Activated B cell treated with CpG ODN at 0.5 μM for 24 hours (primary cell): ENCODE measurements at regions not wholly inside any gene's neighbourhood (a gene's known extent, or its start where the extent isn't known, plus 50 kb on each side); places are given as distances from the start of the nearest gene placed in this dataset.

Experiments
- ATAC-seq: fragments of 200-7000 bp; cut with Tn5 transposase; one replicate; pipeline ENCODE4 v1.10.0; 2021; ENCODE audit warnings: low read depth, mild to moderate bottlenecking, moderate library complexity
- CTCF ChIA-PET: fragments of 350-600 bp; sonication (Branson Sonifier 250); formaldehyde crosslinking; loops from one replicate; lab custom pipeline; 2021; ENCODE audit warnings: antibody characterized with exemption; lab: Charles Lee
- POLR2A ChIA-PET: fragments of 350-600 bp; sonication (Branson Sonifier 250); formaldehyde crosslinking; loops from one replicate; lab custom pipeline; 2021; ENCODE audit warnings: antibody characterized with exemption; lab: Charles Lee
- DNase-seq: peaks from one replicate; pipeline ENCODE4 v3.0.0; 2022
- H3K27ac Mint-ChIP-seq: one replicate; pipeline ENCODE4 v1.8.0; 2020; ENCODE audit warnings: mixed read lengths
- H3K27me3 Mint-ChIP-seq: one replicate; pipeline ENCODE4 v1.8.0; 2021; ENCODE audit warnings: mixed read lengths
- H3K36me3 Mint-ChIP-seq: one replicate; pipeline ENCODE4 v1.8.0; 2021; ENCODE audit warnings: low read depth, mixed read lengths
- H3K4me1 Mint-ChIP-seq: one replicate; pipeline ENCODE4 v1.8.0; 2021; ENCODE audit warnings: mixed read lengths
- H3K4me3 Mint-ChIP-seq: one replicate; pipeline ENCODE4 v1.8.0; 2020; ENCODE audit warnings: mild to moderate bottlenecking, mixed read lengths
- H3K9me3 Mint-ChIP-seq: one replicate; pipeline ENCODE4 v1.8.0; 2020; ENCODE audit warnings: mixed read lengths
- CTCF ChIP-seq: fragments of 200-600 bp; IDR thresholded peaks from one replicate; pipeline ENCODE4 v1.8.0; 2022; ENCODE audit warnings: antibody characterized with exemption, mild to moderate bottlenecking
- intact Hi-C: fragments of 100-400 bp; cut with micrococcal nuclease; formaldehyde crosslinking; loops from one replicate; pipeline ENCODE4 v1.15.1; 2024

- Mint-ChIP-seq H3K27me3 (peaks cover 20% of the 10 kb centered on the region), H3K36me3 (no peaks in the 10 kb centered on the region), H3K27ac (no peak overlapping the region), H3K4me1 (no peaks in the 10 kb centered on the region), H3K4me3 (no peak overlapping the region), H3K9me3 (peaks cover 7% of the 10 kb centered on the region)
- no peak for DNase-seq
- intact Hi-C loops, result no loop called here
- no peak for TF ChIP-seq CTCF
- ChIA-PET CTCF (no interaction called here), POLR2A (no interaction called here)
- no peak for ATAC-seq
These were observed 146.6 kb downstream of the ANKRD60 start for GRCh38 chr20:58081846-58082245.

GRCh38 chr20:58078741-58079522 is 149.5 kb downstream of the ANKRD60 start:
- intact Hi-C loops, result no loop called here
- Mint-ChIP-seq H3K27ac (no peak overlapping the region), H3K4me3 (no peak overlapping the region), H3K4me1 (peaks cover 7% of the 10 kb centered on the region), H3K36me3 (no peaks in the 10 kb centered on the region), H3K9me3 (peaks cover 7% of the 10 kb centered on the region), H3K27me3 (peaks cover 28% of the 10 kb centered on the region)
- DNase-seq, result no peak
- no peak for ATAC-seq
- no peak for TF ChIP-seq CTCF
- POLR2A ChIA-PET, result no interaction called here
- CTCF ChIA-PET, result no interaction called here

- peaks cover 7% of the 10 kb centered on the region for H3K9me3 Mint-ChIP-seq
- H3K4me3 Mint-ChIP-seq, result no peak overlapping the region
- TF ChIP-seq CTCF, result no peak
- POLR2A ChIA-PET, result no interaction called here
- H3K27me3 Mint-ChIP-seq, result peaks cover 36% of the 10 kb centered on the region
- ATAC-seq, result no peak
- H3K27ac Mint-ChIP-seq, result no peak overlapping the region
- H3K36me3 Mint-ChIP-seq, result no peaks in the 10 kb centered on the region
- no peak for DNase-seq
- CTCF ChIA-PET, result interaction anchor here (1.1 kb wide), 1 partner anchor 9 kb away, joined by 3 read pairs; no protein-coding TSS in a partner anchor
- H3K4me1 Mint-ChIP-seq, result peaks cover 7% of the 10 kb centered on the region
- intact Hi-C loops, result no loop called here
These were observed 151.2 kb downstream of the ANKRD60 start for GRCh38 chr20:58077282-58077681.

GRCh38 chr20:58076405-58076804 is 152.0 kb downstream of the ANKRD60 start:
- ChIA-PET POLR2A (no interaction called here), CTCF (interaction anchor here (1.1 kb wide), 1 partner anchor 10 kb away, joined by 3 read pairs; no protein-coding TSS in a partner anchor)
- Mint-ChIP-seq H3K36me3 (no peaks in the 10 kb centered on the region), H3K27me3 (peaks cover 35% of the 10 kb centered on the region), H3K27ac (no peak overlapping the region), H3K9me3 (peaks cover 7% of the 10 kb centered on the region), H3K4me1 (peaks cover 7% of the 10 kb centered on the region), H3K4me3 (no peak overlapping the region)
- no peak for ATAC-seq
- TF ChIP-seq CTCF, result no peak
- intact Hi-C loops, result no loop called here
- DNase-seq, result no peak

GRCh38 chr20:58075586-58076345 is 152.7 kb downstream of the ANKRD60 start:
- DNase-seq, result no peak
- Mint-ChIP-seq H3K4me1 (peaks cover 7% of the 10 kb centered on the region), H3K4me3 (no peak overlapping the region), H3K27ac (no peak overlapping the region), H3K36me3 (no peaks in the 10 kb centered on the region), H3K9me3 (peaks cover 7% of the 10 kb centered on the region), H3K27me3 (peaks cover 40% of the 10 kb centered on the region)
- ChIA-PET POLR2A (no interaction called here), CTCF (interaction anchor here (0.9 kb wide), 1 partner anchor 453 kb away, joined by 3 read pairs; no protein-coding TSS in a partner anchor)
- ATAC-seq, result no peak
- intact Hi-C loops, result no loop called here
- TF ChIP-seq CTCF, result no peak
